Keratinocyte (primary cell): ENCODE measurements at regions not wholly inside any gene's neighbourhood (a gene's known extent, or its start where the extent isn't known, plus 50 kb on each side); places are given as distances from the start of the nearest gene placed in this dataset.

Experiments
- DNase-seq: peaks from one replicate; pipeline ENCODE4 v3.0.0-alpha.2; 2011; ENCODE audit warnings: low read depth, missing footprints, low spot score
- FAIRE-seq: peaks from 2 replicates; lab custom pipeline; 2011; peaks lifted over from hg19 to GRCh38; lab: Jason Lieb, UNC
- H2AFZ ChIP-seq: 2 replicates; pipeline ENCODE4 v1.6.0; 2012; ENCODE audit warnings: low read length, control low read depth, inconsistent platforms; ENCODE audit not compliant: control insufficient read depth
- H3K27ac ChIP-seq: 2 replicates; pipeline ENCODE4 v1.5.1; 2011; ENCODE audit warnings: low read length; ENCODE audit not compliant: control insufficient read depth, insufficient read depth
- H3K27me3 ChIP-seq: 3 replicates; pipeline ENCODE4 v1.6.0; 2011; ENCODE audit warnings: low read length; ENCODE audit not compliant: control insufficient read depth, insufficient read depth; ENCODE audit errors: extremely low read depth
- H3K36me3 ChIP-seq, 2 experiments: 2 replicates in 1 of 2; 3 replicates in 1 of 2; pipeline ENCODE4 v1.5.1; 2011; ENCODE audit warnings: low read length in 2 of 2, mild to moderate bottlenecking in 1 of 2; ENCODE audit not compliant: control insufficient read depth in 2 of 2, insufficient read depth in 2 of 2; ENCODE audit errors: extremely low read depth in 1 of 2
- H3K4me1 ChIP-seq: 3 replicates; pipeline ENCODE4 v1.5.1; 2011; ENCODE audit warnings: low read length; ENCODE audit not compliant: control insufficient read depth, insufficient read depth; ENCODE audit errors: extremely low read depth
- H3K4me2 ChIP-seq: 3 replicates; pipeline ENCODE4 v1.6.0; 2011; ENCODE audit warnings: low read depth, low read length; ENCODE audit not compliant: control insufficient read depth, insufficient read depth; ENCODE audit errors: extremely low read depth
- H3K4me3 ChIP-seq, 3 experiments: fragments of 200-600 bp in 1 of 3; sonication (generic) in 1 of 3; 2 replicates in 2 of 3; 3 replicates in 1 of 3; pipeline ENCODE4 v1.5.1; 2011 to 2016; ENCODE audit warnings: low read length in 3 of 3, mild to moderate bottlenecking in 3 of 3, control low read depth in 2 of 3, inconsistent platforms in 1 of 3, low read depth in 1 of 3, mixed read lengths in 1 of 3, mixed run types in 1 of 3, moderate library complexity in 1 of 3; ENCODE audit not compliant: control insufficient read depth in 2 of 3, insufficient read depth in 2 of 3; ENCODE audit errors: extremely low read depth in 1 of 3
- H3K79me2 ChIP-seq: 2 replicates; pipeline ENCODE4 v1.6.0; 2012; ENCODE audit warnings: low read length; ENCODE audit not compliant: control insufficient read depth, insufficient read depth
- H3K9ac ChIP-seq: 3 replicates; pipeline ENCODE4 v1.6.0; 2011; ENCODE audit warnings: low read length; ENCODE audit not compliant: control insufficient read depth, insufficient read depth; ENCODE audit errors: extremely low read depth
- H3K9me1 ChIP-seq: 3 replicates; pipeline ENCODE4 v1.6.0; 2011; ENCODE audit warnings: low read length; ENCODE audit not compliant: control insufficient read depth, insufficient read depth; ENCODE audit errors: extremely low read depth
- H3K9me3 ChIP-seq: 2 replicates; pipeline ENCODE4 v1.5.1; 2012; ENCODE audit warnings: low read depth, low read length; ENCODE audit not compliant: control insufficient read depth
- H4K20me1 ChIP-seq: 3 replicates; pipeline ENCODE4 v1.6.0; 2011; ENCODE audit warnings: low read length; ENCODE audit not compliant: control insufficient read depth, insufficient read depth; ENCODE audit errors: extremely low read depth
- EZH2 ChIP-seq: IDR thresholded peaks from one replicate; pipeline ENCODE4 v1.6.1; 2012; ENCODE audit warnings: inconsistent platforms, mild to moderate bottlenecking, low read length, moderate library complexity
- dilution Hi-C: fragments of 300-500 bp; cut with MboI; formaldehyde crosslinking; loops from one replicate; pipeline ENCODE4 v1.7.0; 2020; ENCODE audit warnings: low sequenced_read_pairs; ENCODE audit not compliant: extremely low pct_ligation_motif_present
- TF ChIP-seq, protein P1 (sequence below), 3 experiments: IDR thresholded peaks in 1 of 3; conservative IDR thresholded peaks in 1 of 3; optimal IDR thresholded peaks in 1 of 3; 2 replicates in 2 of 3; 3 replicates in 1 of 3; pipeline versions ENCODE3 to v1.5.1; 2011; ENCODE audit warnings: low read length in 3 of 3, mild to moderate bottlenecking in 3 of 3, moderate library complexity in 2 of 3, control low read depth in 1 of 3, inconsistent platforms in 1 of 3; ENCODE audit not compliant: insufficient read depth in 2 of 3; ENCODE audit errors: extremely low read depth in 1 of 3

DNA sequence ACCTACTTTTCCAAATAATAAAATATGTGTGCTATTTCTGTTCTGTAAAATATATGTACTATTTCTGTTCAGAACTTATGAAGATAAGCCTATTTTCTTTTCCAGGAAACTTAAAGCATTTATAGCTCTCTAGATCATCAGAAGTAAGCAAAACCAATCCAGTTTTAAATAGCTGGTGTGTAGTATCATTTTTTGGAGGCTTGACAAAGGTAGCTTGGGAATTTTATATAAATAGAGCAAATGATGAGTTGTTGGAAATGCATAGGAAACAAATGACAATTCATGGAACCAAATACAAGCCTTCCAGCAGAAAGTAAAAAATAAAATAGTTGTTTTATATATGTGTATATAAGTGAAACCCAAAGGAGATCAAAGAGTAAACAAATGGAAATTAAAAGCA, 1038.1 kb upstream of the ARRDC3 start:
- H3K9me3 ChIP-seq: no peaks in the 10 kb centered on the region
- H3K27ac ChIP-seq: no peak overlapping the region
- no peak overlapping the region for H3K4me2 ChIP-seq
- no peaks in the 10 kb centered on the region for H3K4me1 ChIP-seq
- no peak overlapping the region for H3K9ac ChIP-seq
- H3K79me2 ChIP-seq: no peaks in the 10 kb centered on the region
- H4K20me1 ChIP-seq: no peaks in the 10 kb centered on the region
- TF ChIP-seq, protein P1, sequence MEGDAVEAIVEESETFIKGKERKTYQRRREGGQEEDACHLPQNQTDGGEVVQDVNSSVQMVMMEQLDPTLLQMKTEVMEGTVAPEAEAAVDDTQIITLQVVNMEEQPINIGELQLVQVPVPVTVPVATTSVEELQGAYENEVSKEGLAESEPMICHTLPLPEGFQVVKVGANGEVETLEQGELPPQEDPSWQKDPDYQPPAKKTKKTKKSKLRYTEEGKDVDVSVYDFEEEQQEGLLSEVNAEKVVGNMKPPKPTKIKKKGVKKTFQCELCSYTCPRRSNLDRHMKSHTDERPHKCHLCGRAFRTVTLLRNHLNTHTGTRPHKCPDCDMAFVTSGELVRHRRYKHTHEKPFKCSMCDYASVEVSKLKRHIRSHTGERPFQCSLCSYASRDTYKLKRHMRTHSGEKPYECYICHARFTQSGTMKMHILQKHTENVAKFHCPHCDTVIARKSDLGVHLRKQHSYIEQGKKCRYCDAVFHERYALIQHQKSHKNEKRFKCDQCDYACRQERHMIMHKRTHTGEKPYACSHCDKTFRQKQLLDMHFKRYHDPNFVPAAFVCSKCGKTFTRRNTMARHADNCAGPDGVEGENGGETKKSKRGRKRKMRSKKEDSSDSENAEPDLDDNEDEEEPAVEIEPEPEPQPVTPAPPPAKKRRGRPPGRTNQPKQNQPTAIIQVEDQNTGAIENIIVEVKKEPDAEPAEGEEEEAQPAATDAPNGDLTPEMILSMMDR (optimal IDR thresholded peaks at IDR 0.05 in 1 of 3, IDR thresholded peaks at IDR 0.05 in 1 of 3, conservative IDR thresholded peaks at IDR 0.05 in 1 of 3; ENCODE audit: extremely low read depth in 1 of 3, insufficient read depth in 2 of 3, low read length in 3 of 3): no peak
- no peak for TF ChIP-seq EZH2
- FAIRE-seq: no peak
- no peaks in the 10 kb centered on the region for H3K36me3 ChIP-seq
- H3K9me1 ChIP-seq: no peaks in the 10 kb centered on the region
- DNase-seq: no peak
- no peak overlapping the region for H2AFZ ChIP-seq
- H3K27me3 ChIP-seq: no peaks in the 10 kb centered on the region
- no peak overlapping the region for H3K4me3 ChIP-seq
- dilution Hi-C loops: no loop called here

DNA sequence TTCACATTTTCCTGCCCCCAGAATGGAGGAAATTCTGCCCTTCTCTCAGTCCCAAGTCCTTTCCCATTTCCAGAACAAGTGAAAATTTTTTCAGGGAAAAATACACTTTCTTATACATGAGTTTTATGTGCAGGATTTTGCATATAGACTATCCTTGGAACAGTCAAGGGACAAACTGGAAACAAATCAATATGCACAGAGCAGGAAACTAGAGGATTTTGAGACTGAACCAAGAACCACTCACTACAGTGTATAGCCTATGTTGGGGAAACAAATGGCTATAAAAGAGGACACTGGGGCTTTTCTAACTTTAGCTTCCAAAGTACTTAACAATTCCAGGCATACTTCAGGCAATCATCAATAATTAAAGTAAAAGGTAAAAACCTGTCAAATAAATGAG, 1036.1 kb upstream of the ARRDC3 start:
- H3K4me1 ChIP-seq: no peaks in the 10 kb centered on the region
- no peak overlapping the region for H3K27ac ChIP-seq
- no peaks in the 10 kb centered on the region for H3K27me3 ChIP-seq
- no peaks in the 10 kb centered on the region for H3K9me1 ChIP-seq
- no peaks in the 10 kb centered on the region for H3K79me2 ChIP-seq
- no peak overlapping the region for H3K4me2 ChIP-seq
- no peaks in the 10 kb centered on the region for H3K36me3 ChIP-seq
- no peaks in the 10 kb centered on the region for H3K9me3 ChIP-seq
- H3K9ac ChIP-seq: no peak overlapping the region
- DNase-seq (no peak), FAIRE-seq (no peak)
- dilution Hi-C loops: no loop called here
- TF ChIP-seq, protein P1 (optimal IDR thresholded peaks at IDR 0.05 in 1 of 3, IDR thresholded peaks at IDR 0.05 in 1 of 3, conservative IDR thresholded peaks at IDR 0.05 in 1 of 3; ENCODE audit: extremely low read depth in 1 of 3, insufficient read depth in 2 of 3, low read length in 3 of 3): no peak
- no peak for TF ChIP-seq EZH2
- H4K20me1 ChIP-seq: no peaks in the 10 kb centered on the region
- no peak overlapping the region for H3K4me3 ChIP-seq
- H2AFZ ChIP-seq: no peak overlapping the region
